Vagina (tissue), 2 donors: ENCODE measurements at regions not wholly inside any gene's neighbourhood (a gene's known extent, or its start where the extent isn't known, plus 50 kb on each side); places are given as distances from the start of the nearest gene placed in this dataset.

Experiments used
- DNase-seq, 2 donors: peaks; one replicate each; pipeline ENCODE4 v3.0.0-alpha.2; 2017; ENCODE audit errors: extremely low spot score in 2 of 2
- H3K27ac ChIP-seq: fragments of 200-600 bp; sonication (generic); one replicate; pipeline ENCODE4 v1.5.1; 2019
- H3K27me3 ChIP-seq: fragments of 200-600 bp; sonication (generic); one replicate; pipeline ENCODE4 v1.5.1; 2019
- H3K36me3 ChIP-seq, 2 donors: fragments of 200-600 bp; sonication (generic); one replicate each; pipeline ENCODE4 v1.5.1; 2017 to 2019
- H3K4me1 ChIP-seq: fragments of 200-600 bp; sonication (generic); one replicate; pipeline ENCODE4 v1.5.1; 2019
- H3K4me3 ChIP-seq, 2 donors: fragments of 200-600 bp; sonication (generic); 1 replicate in 1 of 2; 2 replicates in 1 of 2; pipeline ENCODE4 v1.5.1; 2016 to 2019
- H3K9me3 ChIP-seq: fragments of 200-600 bp; sonication (generic); one replicate; pipeline ENCODE4 v1.5.1; 2019
- CTCF ChIP-seq, 3 experiments: fragments of 450-650 bp in 2 of 3; fragments of 200-600 bp in 1 of 3; sonication (generic) in 1 of 3; IDR thresholded peaks; one replicate each; pipeline ENCODE4 v1.5.1; 2017 to 2019; ENCODE audit warnings: antibody characterized with exemption in 3 of 3, mild to moderate bottlenecking in 2 of 3, moderate library complexity in 2 of 3
- POLR2A ChIP-seq, 2 donors: fragments of 450-650 bp; IDR thresholded peaks; one replicate each; pipeline ENCODE4 v1.6.1; 2017; ENCODE audit warnings: antibody characterized with exemption in 2 of 2, mild to moderate bottlenecking in 2 of 2, moderate library complexity in 2 of 2
- POLR2AphosphoS5 ChIP-seq, 2 donors: sonication (generic); formaldehyde crosslinking; IDR thresholded peaks; one replicate each; pipeline ENCODE4 v1.9.0; 2017; ENCODE audit warnings: antibody characterized with exemption in 2 of 2, mild to moderate bottlenecking in 2 of 2, low read depth in 1 of 2; ENCODE audit not compliant: insufficient read depth in 1 of 2
- intact Hi-C: fragments of 100-400 bp; cut with DNase I; formaldehyde crosslinking; loops from one replicate; pipeline ENCODE4 v1.15.1; 2023

DNA sequence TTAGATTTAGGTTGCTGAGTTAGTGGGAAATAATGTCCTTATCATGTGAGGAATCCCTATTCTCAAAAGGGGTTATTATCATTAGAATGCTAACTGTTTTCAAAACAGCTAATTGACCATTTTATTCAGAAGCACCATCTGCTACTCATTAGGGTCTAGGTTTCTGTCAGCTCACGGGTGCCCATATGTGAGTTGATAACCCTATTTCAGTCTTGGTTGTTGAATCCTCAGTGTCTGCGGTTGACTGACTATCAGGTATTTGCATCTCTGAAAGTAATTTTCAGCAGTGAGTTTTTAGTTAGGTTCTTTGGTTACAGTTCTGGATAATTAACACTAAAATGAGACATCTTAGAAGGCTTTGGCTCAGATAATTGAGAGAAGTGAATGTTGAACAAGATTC lies 1404.0 kb downstream of the AACS start:
- H3K27me3 ChIP-seq = no peaks in the 10 kb centered on the region
- H3K36me3 ChIP-seq = no peaks in the 10 kb centered on the region
- H3K4me1 ChIP-seq = no peaks in the 10 kb centered on the region
- no peak for DNase-seq
- no peak for TF ChIP-seq POLR2AphosphoS5 (IDR thresholded peaks at IDR 0.05; ENCODE audit: insufficient read depth in 1 of 2, low read depth in 1 of 2)
- TF ChIP-seq POLR2A (IDR thresholded peaks at IDR 0.05) = no peak
- TF ChIP-seq CTCF (IDR thresholded peaks at IDR 0.05) = no peak
- H3K4me3 ChIP-seq = no peak overlapping the region
- H3K27ac ChIP-seq = no peak overlapping the region
- intact Hi-C loops = no loop called here
- H3K9me3 ChIP-seq = no peaks in the 10 kb centered on the region

- Histone ChIP-seq H3K4me1 (no peaks in the 10 kb centered on the region), H3K36me3 (no peaks in the 10 kb centered on the region), H3K27ac (no peak overlapping the region), H3K27me3 (no peaks in the 10 kb centered on the region), H3K9me3 (no peaks in the 10 kb centered on the region), H3K4me3 (no peak overlapping the region)
- TF ChIP-seq POLR2A (IDR thresholded peaks at IDR 0.05) (no peak), CTCF (IDR thresholded peaks at IDR 0.05) (no peak), POLR2AphosphoS5 (IDR thresholded peaks at IDR 0.05; ENCODE audit: insufficient read depth in 1 of 2, low read depth in 1 of 2) (no peak)
- intact Hi-C loops = no loop called here
- DNase-seq = no peak
Observed at GRCh38 chr12:126474703-126475102, 1409.5 kb downstream of the AACS start.

- Histone ChIP-seq H3K27ac (no peak overlapping the region), H3K27me3 (no peaks in the 10 kb centered on the region), H3K4me1 (peaks cover 5% of the 10 kb centered on the region), H3K9me3 (no peaks in the 10 kb centered on the region), H3K36me3 (no peaks in the 10 kb centered on the region), H3K4me3 (no peak overlapping the region)
- no peak for DNase-seq
- TF ChIP-seq POLR2A (IDR thresholded peaks at IDR 0.05) = no peak
- TF ChIP-seq POLR2AphosphoS5 (IDR thresholded peaks at IDR 0.05; ENCODE audit: insufficient read depth in 1 of 2, low read depth in 1 of 2) = no peak
- no peak for TF ChIP-seq CTCF (IDR thresholded peaks at IDR 0.05)
- intact Hi-C loops = no loop called here
Observed at GRCh38 chr12:126480451-126480850, 1415.2 kb downstream of the AACS start.

GRCh38 chr12:126481688-126482087 lies 1416.5 kb downstream of the AACS start:
- no peak overlapping the region for H3K27ac ChIP-seq
- no peaks in the 10 kb centered on the region for H3K9me3 ChIP-seq
- no peaks in the 10 kb centered on the region for H3K36me3 ChIP-seq
- no peaks in the 10 kb centered on the region for H3K27me3 ChIP-seq
- no peak for DNase-seq
- H3K4me3 ChIP-seq = no peak overlapping the region
- intact Hi-C loops = no loop called here
- peaks cover 5% of the 10 kb centered on the region for H3K4me1 ChIP-seq
- TF ChIP-seq CTCF (IDR thresholded peaks at IDR 0.05) = no peak

DNA sequence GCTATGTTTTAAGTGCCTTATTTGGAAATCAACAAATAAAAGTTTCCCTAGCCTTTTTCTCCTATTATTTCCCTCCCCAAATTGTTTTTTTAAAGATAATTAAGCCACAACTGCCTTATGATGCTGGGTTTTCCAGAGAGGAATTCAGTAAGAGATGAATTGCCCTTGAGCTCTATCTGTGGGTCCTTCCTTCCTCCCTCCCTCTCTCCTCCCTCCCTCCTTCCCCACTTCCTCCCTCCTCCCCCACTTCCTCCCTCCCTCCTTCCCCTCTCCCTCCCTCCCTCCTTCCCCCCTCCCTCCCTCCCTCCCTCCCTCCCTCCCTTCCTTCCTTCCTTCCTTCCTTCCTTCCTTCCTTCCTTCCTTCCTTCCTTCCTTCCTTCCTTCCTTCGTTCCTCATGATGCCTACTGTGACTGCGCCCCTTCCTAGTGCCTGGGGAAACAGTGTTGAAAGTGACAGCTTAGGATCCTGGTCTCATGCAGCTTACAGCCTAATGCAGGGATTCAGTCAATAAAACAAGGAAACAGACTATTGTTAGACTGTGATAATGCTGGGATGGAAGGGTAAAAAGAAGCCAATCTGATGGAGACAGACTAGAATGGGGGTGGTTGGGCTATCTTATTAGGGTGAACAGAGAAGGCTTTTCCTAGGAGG lies 1417.1 kb downstream of the AACS start:
- intact Hi-C loops = no loop called here
- Histone ChIP-seq H3K27me3 (no peaks in the 10 kb centered on the region), H3K4me3 (no peak overlapping the region), H3K27ac (peak overlapping the region; percentile 30), H3K9me3 (no peaks in the 10 kb centered on the region), H3K36me3 (no peaks in the 10 kb centered on the region), H3K4me1 (peaks cover 5% of the 10 kb centered on the region)
- no peak for DNase-seq
- TF ChIP-seq POLR2AphosphoS5 (IDR thresholded peaks at IDR 0.05; ENCODE audit: insufficient read depth in 1 of 2, low read depth in 1 of 2) (no peak), CTCF (IDR thresholded peaks at IDR 0.05) (no peak), POLR2A (IDR thresholded peaks at IDR 0.05) (no peak)
